B cell (primary cell): ENCODE measurements at regions not wholly inside any gene's neighbourhood (a gene's known extent, or its start where the extent isn't known, plus 50 kb on each side); places are given as distances from the start of the nearest gene placed in this dataset.

ENCODE experiments used
- ATAC-seq: fragments of 200-7000 bp; cut with Tn5 transposase; one replicate; pipeline ENCODE4 v1.10.0; 2021; ENCODE audit warnings: low read depth, mild to moderate bottlenecking, moderate number of reproducible peaks, moderate library complexity
- CTCF ChIA-PET: fragments of 350-600 bp; sonication (Branson Sonifier 250); formaldehyde crosslinking; loops from one replicate; lab custom pipeline; 2021; ENCODE audit warnings: antibody characterized with exemption, inconsistent platforms; lab: Charles Lee
- POLR2A ChIA-PET: fragments of 350-600 bp; sonication (Branson Sonifier 250); formaldehyde crosslinking; loops from one replicate; lab custom pipeline; 2021; ENCODE audit warnings: antibody characterized with exemption; lab: Charles Lee
- DNase-seq: peaks from one replicate; pipeline ENCODE4 v3.0.0; 2013
- H2AFZ ChIP-seq: 2 replicates; pipeline ENCODE4 v1.6.1; 2012; ENCODE audit warnings: mild to moderate bottlenecking, low read depth, low read length; ENCODE audit not compliant: insufficient read depth, poor library complexity, severe bottlenecking
- H3K27ac ChIP-seq, 2 donors: 1 replicate in 1 of 2; 2 replicates in 1 of 2; pipeline ENCODE4 v1.5.1; 2012 to 2013; ENCODE audit warnings: low read length in 2 of 2, mild to moderate bottlenecking in 2 of 2, moderate library complexity in 1 of 2
- H3K27me3 ChIP-seq, 4 experiments: fragments of 200-600 bp in 1 of 4; sonication (generic) in 1 of 4; replicated peaks in 1 of 4; 1 replicate in 2 of 4; 2 replicates in 2 of 4; pipeline versions ENCODE4 v1.6.1 to v1.7.0; 2013 to 2016; ENCODE audit warnings: low read length in 3 of 4, mild to moderate bottlenecking in 2 of 4, mixed read lengths in 1 of 4, moderate library complexity in 1 of 4; ENCODE audit not compliant: insufficient read depth in 4 of 4, control insufficient read depth in 3 of 4; ENCODE audit errors: control extremely low read depth in 1 of 4
- H3K36me3 ChIP-seq, 2 experiments: replicated peaks in 1 of 2; 1 replicate in 1 of 2; 2 replicates in 1 of 2; pipeline versions ENCODE4 v1.6.1 to v1.7.1; 2013; ENCODE audit warnings: low read length in 1 of 2; ENCODE audit not compliant: insufficient read depth in 2 of 2, control insufficient read depth in 1 of 2; ENCODE audit errors: control extremely low read depth in 1 of 2, extremely low read depth in 1 of 2
- H3K4me1 ChIP-seq, 2 donors: fragments of 200-600 bp in 1 of 2; sonication (generic) in 1 of 2; 1 replicate in 1 of 2; 2 replicates in 1 of 2; pipeline versions ENCODE4 v1.5.1 to v1.6.1; 2013 to 2017; ENCODE audit warnings: low read length in 2 of 2; ENCODE audit not compliant: control insufficient read depth in 2 of 2, insufficient read depth in 2 of 2
- H3K4me2 ChIP-seq: replicated peaks from 2 replicates; pipeline ENCODE3; 2012; ENCODE audit warnings: mild to moderate bottlenecking, low read depth, low read length; ENCODE audit not compliant: poor library complexity, severe bottlenecking
- H3K4me3 ChIP-seq, 5 experiments: fragments of 200-600 bp in 1 of 5; sonication (generic) in 1 of 5; 1 replicate in 3 of 5; 2 replicates in 2 of 5; pipeline versions ENCODE4 v1.5.1 to v1.7.0; 2011 to 2016; ENCODE audit warnings: low read length in 4 of 5, mild to moderate bottlenecking in 4 of 5, low read depth in 2 of 5, control low read depth in 1 of 5, moderate library complexity in 1 of 5; ENCODE audit not compliant: insufficient read depth in 1 of 5; ENCODE audit errors: control extremely low read depth in 1 of 5, extremely low read depth in 1 of 5
- H3K79me2 ChIP-seq: fragments of 200-600 bp; sonication (generic); one replicate; pipeline ENCODE4 v1.6.0; 2016; ENCODE audit warnings: low read length; ENCODE audit not compliant: control insufficient read depth, insufficient read depth
- H3K9ac ChIP-seq: fragments of 200-600 bp; sonication (generic); 2 replicates; pipeline ENCODE4 v1.6.1; 2017; ENCODE audit warnings: mild to moderate bottlenecking, low read length, moderate library complexity
- H3K9me3 ChIP-seq, 3 donors: one replicate each; pipeline versions ENCODE4 v1.6.1 to v1.7.1; 2013; ENCODE audit warnings: low read length in 2 of 3; ENCODE audit not compliant: control insufficient read depth in 2 of 3, insufficient read depth in 1 of 3; ENCODE audit errors: control extremely low read depth in 1 of 3
- H4K20me1 ChIP-seq: 2 replicates; pipeline ENCODE4 v1.6.0; 2012; ENCODE audit warnings: mild to moderate bottlenecking, low read length; ENCODE audit not compliant: insufficient read depth, control insufficient read depth, poor library complexity, severe bottlenecking
- H3K27ac Mint-ChIP-seq: one replicate; pipeline ENCODE4 v1.8.0; 2021; ENCODE audit warnings: mixed read lengths
- H3K27me3 Mint-ChIP-seq: one replicate; pipeline ENCODE4 v1.8.0; 2021; ENCODE audit warnings: mixed read lengths
- H3K4me1 Mint-ChIP-seq: one replicate; pipeline ENCODE4 v1.8.0; 2021; ENCODE audit warnings: mixed read lengths
- H3K4me3 Mint-ChIP-seq: one replicate; pipeline ENCODE4 v1.8.0; 2021; ENCODE audit warnings: mixed read lengths
- H3K9me3 Mint-ChIP-seq: one replicate; pipeline ENCODE4 v1.8.0; 2022; ENCODE audit warnings: mixed read lengths; ENCODE audit not compliant: insufficient read depth
- CTCF ChIP-seq: fragments of 200-600 bp; IDR thresholded peaks from one replicate; pipeline ENCODE4 v1.8.0; 2022; ENCODE audit warnings: antibody characterized with exemption, mild to moderate bottlenecking
- EZH2 ChIP-seq: IDR thresholded peaks from 2 replicates; pipeline ENCODE4 v1.6.1; 2012; ENCODE audit warnings: borderline replicate concordance, low read depth, mild to moderate bottlenecking, moderate library complexity, low read length; ENCODE audit not compliant: insufficient read depth, poor library complexity, severe bottlenecking
- WGBS: methylation state at CpG from one replicate; pipeline ENCODE4 v1.1.5; 2013; ENCODE audit warnings: missing lambda C conversion rate; ENCODE audit not compliant: insufficient coverage; 5-methylcytosine and 5-hydroxymethylcytosine counted together
- intact Hi-C: fragments of 100-400 bp; cut with micrococcal nuclease; formaldehyde crosslinking; loops from one replicate; pipeline ENCODE4 v1.10.0; 2022

- H3K27ac Mint-ChIP-seq = no peak overlapping the region
- Histone ChIP-seq H3K36me3 (no peaks in the 10 kb centered on the region), H4K20me1 (no peaks in the 10 kb centered on the region), H3K4me3 (no peak overlapping the region), H3K27ac (no peak overlapping the region), H3K79me2 (no peaks in the 10 kb centered on the region), H2AFZ (no peak overlapping the region), H3K9me3 (no peaks in the 10 kb centered on the region), H3K9ac (no peak overlapping the region), H3K4me1 (no peaks in the 10 kb centered on the region), H3K4me2 (no peak overlapping the region), H3K27me3 (no peaks in the 10 kb centered on the region)
- no peaks in the 10 kb centered on the region for H3K27me3 Mint-ChIP-seq
- ChIA-PET CTCF (no interaction called here), POLR2A (no interaction called here)
- no peaks in the 10 kb centered on the region for H3K4me1 Mint-ChIP-seq
- 34% methylated on average over 4 of the region's 4 CpGs for WGBS
- ATAC-seq = no peak
- H3K9me3 Mint-ChIP-seq = no peaks in the 10 kb centered on the region
- TF ChIP-seq CTCF (no peak), EZH2 (no peak)
- intact Hi-C loops = no loop called here
- no peak overlapping the region for H3K4me3 Mint-ChIP-seq
- no peak for DNase-seq
These were observed 962.3 kb upstream of the RAG2 start for GRCh38 chr11:37560346-37560745.

GRCh38 chr11:37558619-37559210, 960.7 kb upstream of the RAG2 start:
- ATAC-seq (no peak), DNase-seq (no peak)
- POLR2A ChIA-PET = no interaction called here
- no peak overlapping the region for H3K4me3 Mint-ChIP-seq
- no peaks in the 10 kb centered on the region for H3K4me1 Mint-ChIP-seq
- Histone ChIP-seq H4K20me1 (no peaks in the 10 kb centered on the region), H2AFZ (no peak overlapping the region), H3K4me3 (no peak overlapping the region), H3K36me3 (no peaks in the 10 kb centered on the region), H3K27me3 (no peaks in the 10 kb centered on the region), H3K9me3 (no peaks in the 10 kb centered on the region), H3K27ac (no peak overlapping the region), H3K79me2 (no peaks in the 10 kb centered on the region), H3K4me1 (no peaks in the 10 kb centered on the region), H3K4me2 (no peak overlapping the region), H3K9ac (no peak overlapping the region)
- no CpG with 5 or more reads among the region's 1 CpG for WGBS
- intact Hi-C loops = no loop called here
- no peak overlapping the region for H3K27ac Mint-ChIP-seq
- no peaks in the 10 kb centered on the region for H3K27me3 Mint-ChIP-seq
- TF ChIP-seq EZH2 (no peak), CTCF (no peak)
- no peaks in the 10 kb centered on the region for H3K9me3 Mint-ChIP-seq
- CTCF ChIA-PET = no interaction called here
